OCI-LY7 (cell line): ENCODE measurements at regions not wholly inside any gene's neighbourhood (a gene's known extent, or its start where the extent isn't known, plus 50 kb on each side); places are given as distances from the start of the nearest gene placed in this dataset.

Experiments
- BruUV-seq: library from RNA; stranded (reverse); fragments of 400-500 nt; replicated peaks from 2 replicates; lab custom pipeline; 2021; lab: Mats Ljungman, UMichigan
- CTCF ChIA-PET: fragments of 300-600 bp; sonication (Branson Sonifier 250); formaldehyde crosslinking; loops from one replicate; lab custom pipeline; 2022; ENCODE audit warnings: antibody characterized with exemption; ENCODE audit not compliant: unreplicated experiment; lab: Charles Lee
- POLR2A ChIA-PET: fragments of 300-600 bp; sonication (Branson Sonifier 250); formaldehyde crosslinking; loops from one replicate; lab custom pipeline; 2022; ENCODE audit warnings: antibody characterized with exemption; lab: Charles Lee
- DNase-seq: peaks from one replicate; pipeline ENCODE4 v3.0.0-alpha.2; 2015; ENCODE audit warnings: low spot score
- H2AFZ ChIP-seq: fragments of 200-600 bp; sonication (generic), shearing (Covaris generic); 2 replicates; pipeline ENCODE4 v1.6.1; 2014; ENCODE audit warnings: mild to moderate bottlenecking, antibody characterized with exemption, low read length, moderate library complexity
- H3K27ac ChIP-seq: fragments of 200-600 bp; sonication (generic); 2 replicates; pipeline ENCODE4 v1.5.1; 2014; ENCODE audit warnings: mixed run types, low read depth, mild to moderate bottlenecking, moderate library complexity, low read length, inconsistent platforms; ENCODE audit not compliant: poor library complexity, severe bottlenecking
- H3K36me3 ChIP-seq: fragments of 200-600 bp; sonication (generic); 2 replicates; pipeline ENCODE4 v1.6.1; 2014; ENCODE audit warnings: mild to moderate bottlenecking, antibody characterized with exemption, low read length, moderate library complexity, mixed read lengths; ENCODE audit not compliant: insufficient read depth
- H3K4me1 ChIP-seq: fragments of 200-600 bp; sonication (generic); 2 replicates; pipeline ENCODE4 v1.5.1; 2014; ENCODE audit warnings: mild to moderate bottlenecking, low read length; ENCODE audit not compliant: insufficient read depth, poor library complexity, severe bottlenecking
- H3K4me2 ChIP-seq: fragments of 200-600 bp; sonication (generic); 2 replicates; pipeline ENCODE4 v1.6.1; 2014; ENCODE audit warnings: mild to moderate bottlenecking, low read length
- H3K4me3 ChIP-seq: fragments of 200-600 bp; sonication (generic); 2 replicates; pipeline ENCODE4 v1.5.1; 2014; ENCODE audit warnings: mild to moderate bottlenecking, low read depth, low read length; ENCODE audit not compliant: poor library complexity, severe bottlenecking
- H3K79me2 ChIP-seq: fragments of 200-600 bp; sonication (generic); 2 replicates; pipeline ENCODE4 v1.6.1; 2016; ENCODE audit warnings: low read depth, mild to moderate bottlenecking, low read length, moderate library complexity, mixed read lengths; ENCODE audit not compliant: insufficient read depth
- H3K9me2 ChIP-seq: fragments of 200-600 bp; sonication (generic); 2 replicates; pipeline ENCODE4 v1.6.1; 2016; ENCODE audit warnings: mild to moderate bottlenecking, low read length, mixed read lengths; ENCODE audit not compliant: insufficient read depth
- H3K9me3 ChIP-seq: fragments of 200-600 bp; sonication (generic); 2 replicates; pipeline ENCODE4 v1.6.1; 2014; ENCODE audit warnings: mild to moderate bottlenecking, mixed run types, low read length, mixed read lengths
- H4K20me1 ChIP-seq: fragments of 200-600 bp; sonication (generic); 2 replicates; pipeline ENCODE4 v1.6.1; 2014; ENCODE audit warnings: mild to moderate bottlenecking, antibody characterized with exemption, low read length, moderate library complexity, mixed read lengths; ENCODE audit not compliant: insufficient read depth
- EZH2phosphoT487 ChIP-seq: fragments of 200-600 bp; sonication (generic); IDR thresholded peaks from 2 replicates; pipeline ENCODE4 v1.6.1; 2018; ENCODE audit warnings: low read depth, borderline replicate concordance, mild to moderate bottlenecking, mixed run types, antibody characterized with exemption, low read length, moderate library complexity, mixed read lengths
- intact Hi-C: fragments of 100-400 bp; cut with micrococcal nuclease; formaldehyde crosslinking; loops from one replicate; pipeline ENCODE4 v1.10.0; 2022; ENCODE audit not compliant: unreplicated experiment
- TF ChIP-seq, protein P1 (sequence below): fragments of 200-600 bp; sonication (generic); conservative IDR thresholded peaks from 2 replicates; pipeline ENCODE4 v1.5.1; 2014; ENCODE audit warnings: mild to moderate bottlenecking, antibody characterized with exemption, low read length, moderate library complexity, mixed read lengths

DNA sequence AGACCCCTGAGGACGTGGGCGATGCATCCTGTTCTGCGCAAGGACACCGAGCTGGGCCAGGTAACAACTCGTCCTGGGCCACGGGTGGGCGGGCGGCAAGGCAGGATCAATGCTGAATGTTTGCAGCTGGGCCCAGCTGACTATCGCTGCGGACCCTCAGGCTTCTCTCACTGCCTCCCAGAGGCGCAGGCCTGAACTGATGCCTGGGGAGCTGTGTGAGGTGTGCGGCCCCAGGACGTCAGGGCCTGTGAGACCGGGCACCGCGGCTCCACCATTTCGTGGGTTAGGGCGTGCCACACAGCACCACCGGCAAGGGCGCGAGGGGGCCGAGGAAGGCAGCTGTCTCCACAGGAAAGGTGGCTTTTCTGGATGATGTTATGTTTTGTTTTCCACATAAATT lies 307.4 kb downstream of the NDUFA10 start:
- H3K4me2 ChIP-seq, result no peak overlapping the region
- H3K4me3 ChIP-seq, result no peak overlapping the region
- H3K4me1 ChIP-seq, result no peaks in the 10 kb centered on the region
- no peaks in the 10 kb centered on the region for H4K20me1 ChIP-seq
- CTCF ChIA-PET, result no interaction called here
- intact Hi-C loops, result no loop called here
- no peaks in the 10 kb centered on the region for H3K9me3 ChIP-seq
- H3K79me2 ChIP-seq, result no peaks in the 10 kb centered on the region
- H2AFZ ChIP-seq, result no peak overlapping the region
- H3K36me3 ChIP-seq, result no peaks in the 10 kb centered on the region
- no peak for DNase-seq
- H3K27ac ChIP-seq, result no peak overlapping the region
- no peaks in the 10 kb centered on the region for H3K9me2 ChIP-seq
- no peak for TF ChIP-seq EZH2phosphoT487
- TF ChIP-seq, protein P1, sequence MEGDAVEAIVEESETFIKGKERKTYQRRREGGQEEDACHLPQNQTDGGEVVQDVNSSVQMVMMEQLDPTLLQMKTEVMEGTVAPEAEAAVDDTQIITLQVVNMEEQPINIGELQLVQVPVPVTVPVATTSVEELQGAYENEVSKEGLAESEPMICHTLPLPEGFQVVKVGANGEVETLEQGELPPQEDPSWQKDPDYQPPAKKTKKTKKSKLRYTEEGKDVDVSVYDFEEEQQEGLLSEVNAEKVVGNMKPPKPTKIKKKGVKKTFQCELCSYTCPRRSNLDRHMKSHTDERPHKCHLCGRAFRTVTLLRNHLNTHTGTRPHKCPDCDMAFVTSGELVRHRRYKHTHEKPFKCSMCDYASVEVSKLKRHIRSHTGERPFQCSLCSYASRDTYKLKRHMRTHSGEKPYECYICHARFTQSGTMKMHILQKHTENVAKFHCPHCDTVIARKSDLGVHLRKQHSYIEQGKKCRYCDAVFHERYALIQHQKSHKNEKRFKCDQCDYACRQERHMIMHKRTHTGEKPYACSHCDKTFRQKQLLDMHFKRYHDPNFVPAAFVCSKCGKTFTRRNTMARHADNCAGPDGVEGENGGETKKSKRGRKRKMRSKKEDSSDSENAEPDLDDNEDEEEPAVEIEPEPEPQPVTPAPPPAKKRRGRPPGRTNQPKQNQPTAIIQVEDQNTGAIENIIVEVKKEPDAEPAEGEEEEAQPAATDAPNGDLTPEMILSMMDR, result no peak
- POLR2A ChIA-PET, result no interaction called here
- BruUV-seq, result no TSS peak

- no peaks in the 10 kb centered on the region for H4K20me1 ChIP-seq
- DNase-seq, result no peak
- CTCF ChIA-PET, result no interaction called here
- no peak overlapping the region for H3K4me2 ChIP-seq
- no peaks in the 10 kb centered on the region for H3K4me1 ChIP-seq
- no peaks in the 10 kb centered on the region for H3K9me3 ChIP-seq
- BruUV-seq, result no TSS peak
- H3K27ac ChIP-seq, result no peak overlapping the region
- TF ChIP-seq, protein P1, result no peak
- no peak for TF ChIP-seq EZH2phosphoT487
- H3K79me2 ChIP-seq, result no peaks in the 10 kb centered on the region
- H3K36me3 ChIP-seq, result no peaks in the 10 kb centered on the region
- intact Hi-C loops, result no loop called here
- POLR2A ChIA-PET, result no interaction called here
- no peaks in the 10 kb centered on the region for H3K9me2 ChIP-seq
- H2AFZ ChIP-seq, result no peak overlapping the region
- H3K4me3 ChIP-seq, result no peak overlapping the region
Measured at GRCh38 chr2:239717319-239717675, 307.8 kb downstream of the NDUFA10 start.

DNA sequence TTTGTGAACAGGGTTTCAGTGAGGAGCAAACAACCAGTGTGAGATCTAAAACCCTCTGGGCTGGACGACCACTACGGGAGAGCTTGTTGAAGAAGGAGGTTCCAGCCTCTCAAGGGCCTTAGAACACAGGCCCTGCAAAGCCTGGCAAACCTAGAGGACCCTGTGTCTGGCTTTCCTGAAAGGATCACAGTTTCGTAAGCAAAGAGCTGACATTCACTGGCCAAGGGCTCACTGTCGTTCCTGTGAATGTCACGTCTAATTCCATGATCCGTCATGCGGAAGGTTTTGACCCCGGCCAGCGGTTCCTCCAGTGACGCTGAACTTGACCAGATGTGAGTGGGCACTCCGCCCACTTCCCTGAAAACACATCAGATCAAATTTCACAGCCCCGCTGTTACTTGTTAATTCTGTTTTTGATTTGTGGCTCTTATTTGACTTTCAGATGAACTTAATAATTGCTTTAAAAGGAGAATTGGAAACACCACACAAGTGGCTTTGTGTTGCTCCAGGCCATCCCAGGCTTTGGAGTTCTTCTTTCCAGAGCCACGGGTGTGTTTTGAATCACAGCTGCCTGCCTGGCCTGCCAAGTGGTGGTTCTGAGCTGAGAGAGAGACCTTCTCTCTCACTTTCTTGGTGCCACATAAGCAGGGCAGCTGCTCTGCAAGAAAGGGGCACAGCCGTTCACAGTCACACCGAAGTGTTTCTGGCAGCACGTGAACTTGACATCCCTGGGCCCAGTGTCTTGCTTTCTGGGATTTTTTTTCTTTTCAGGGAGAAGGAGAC lies 308.4 kb downstream of the NDUFA10 start:
- POLR2A ChIA-PET, result no interaction called here
- Histone ChIP-seq H3K4me3 (no peak overlapping the region), H4K20me1 (no peaks in the 10 kb centered on the region), H3K4me1 (no peaks in the 10 kb centered on the region), H3K36me3 (no peaks in the 10 kb centered on the region), H3K9me3 (no peaks in the 10 kb centered on the region), H3K27ac (no peak overlapping the region), H3K4me2 (no peak overlapping the region), H3K9me2 (no peaks in the 10 kb centered on the region), H3K79me2 (no peaks in the 10 kb centered on the region), H2AFZ (no peak overlapping the region)
- intact Hi-C loops, result no loop called here
- no peak for DNase-seq
- TF ChIP-seq, protein P1, result no peak
- TF ChIP-seq EZH2phosphoT487, result no peak
- no TSS peak for BruUV-seq
- CTCF ChIA-PET, result no interaction called here
